ENCODE measurements at regions not wholly inside any gene's neighbourhood (a gene's known extent, or its start where the extent isn't known, plus 50 kb on each side); places are given as distances from the start of the nearest gene placed in this dataset.
A peak's percentile ranks its signal among the peaks of the same experiment; 100 is the strongest.
"Not testable (repeated sequence)": the region's sequence is repeated elsewhere in the genome, so short reads cannot be mapped to it uniquely, and the experiment has no call there.

- DNase-seq: peak; percentile 72
These were observed 190.3 kb upstream of the TAB2 start for GRCh38 chr6:149127212-149127611.

- no peak for DNase-seq
These were observed 188.9 kb upstream of the TAB2 start for GRCh38 chr6:149128489-149129145.

- peak; percentile 89 for DNase-seq
These were observed 188.0 kb upstream of the TAB2 start for GRCh38 chr6:149129371-149130077.

- DNase-seq: no peak
These were observed 187.4 kb upstream of the TAB2 start for GRCh38 chr6:149130090-149130489.

GRCh38 chr6:149130508-149130907 is 187.0 kb upstream of the TAB2 start:
- no peak for DNase-seq

GRCh38 chr6:149131891-149132290 is 185.6 kb upstream of the TAB2 start:
- no peak for DNase-seq

- no peak for DNase-seq
These were observed 185.2 kb upstream of the TAB2 start for GRCh38 chr6:149132336-149132735.

GRCh38 chr6:149134511-149134933 is 183.0 kb upstream of the TAB2 start:
- no peak for DNase-seq

- DNase-seq: no peak
These were observed 181.7 kb upstream of the TAB2 start for GRCh38 chr6:149135809-149136208.

GRCh38 chr6:149136273-149136912 is 181.1 kb upstream of the TAB2 start:
- DNase-seq: no peak

- no peak for DNase-seq
These were observed 180.6 kb upstream of the TAB2 start for GRCh38 chr6:149136913-149137286.

- DNase-seq: no peak
These were observed 179.9 kb upstream of the TAB2 start for GRCh38 chr6:149137594-149137993.

- no peak for DNase-seq
These were observed 179.4 kb upstream of the TAB2 start for GRCh38 chr6:149138089-149138488.

GRCh38 chr6:149138699-149139294 is 178.7 kb upstream of the TAB2 start:
- no peak for DNase-seq

GRCh38 chr6:149139782-149140136 is 177.8 kb upstream of the TAB2 start:
- DNase-seq: no peak

- DNase-seq: no peak
These were observed 177.2 kb upstream of the TAB2 start for GRCh38 chr6:149140137-149140909.

GRCh38 chr6:149140910-149141290 is 176.6 kb upstream of the TAB2 start:
- no peak for DNase-seq

GRCh38 chr6:149142924-149143429 is 174.5 kb upstream of the TAB2 start:
- no peak for DNase-seq

GRCh38 chr6:149145800-149146199 is 171.7 kb upstream of the TAB2 start:
- DNase-seq: not testable (repeated sequence)

GRCh38 chr6:149147195-149147594 is 170.3 kb upstream of the TAB2 start:
- no peak for DNase-seq

- no peak for DNase-seq
These were observed 169.4 kb upstream of the TAB2 start for GRCh38 chr6:149147938-149148718.

- DNase-seq: no peak
These were observed 167.9 kb upstream of the TAB2 start for GRCh38 chr6:149149653-149150052.

Data from EL (cell line).